SK-N-SH (cell line): ENCODE measurements at regions not wholly inside any gene's neighbourhood (a gene's known extent, or its start where the extent isn't known, plus 50 kb on each side); places are given as distances from the start of the nearest gene placed in this dataset.
"Not testable (repeated sequence)": the region's sequence is repeated elsewhere in the genome, so short reads cannot be mapped to it uniquely, and the experiment has no call there.

Source experiments
- CTCF ChIA-PET: fragments of 300-600, 350-600 bp; formaldehyde crosslinking; extraction: SDS; loops from one replicate; lab custom pipeline; 2021; lab: Yijun Ruan, JAX
- POLR2A ChIA-PET: fragments of 350-600 bp; sonication (Branson Sonifier 250); formaldehyde crosslinking; extraction: SDS; loops from one replicate; lab custom pipeline; 2020; ENCODE audit warnings: antibody characterized with exemption, inconsistent platforms; lab: Yijun Ruan, JAX
- DNase-seq: peaks from one replicate; pipeline ENCODE4 v3.0.0; 2012
- H2AFZ ChIP-seq: fragments of 200-600 bp; sonication (generic); 2 replicates; pipeline ENCODE4 v1.8.1; 2016; ENCODE audit warnings: antibody characterized with exemption, mild to moderate bottlenecking, low read depth
- H3F3A ChIP-seq: fragments of 200-600 bp; sonication (generic); replicated peaks from 2 replicates; pipeline ENCODE3; 2016; ENCODE audit warnings: antibody characterized with exemption, mild to moderate bottlenecking; ENCODE audit not compliant: insufficient read depth
- H3K27ac ChIP-seq, 2 experiments: fragments of 200-500 bp in 1 of 2; fragments of 200-600 bp in 1 of 2; sonication (Bioruptor generic) in 1 of 2; sonication (generic), shearing (Covaris generic) in 1 of 2; 2 replicates each; pipeline versions ENCODE4 v1.5.1 to v1.6.1; 2014 to 2016; ENCODE audit warnings: low read depth in 2 of 2, inconsistent platforms in 1 of 2, low read length in 1 of 2, mild to moderate bottlenecking in 1 of 2, mixed read lengths in 1 of 2
- H3K27me3 ChIP-seq: fragments of 200-600 bp; sonication (generic), shearing (Covaris generic); 2 replicates; pipeline ENCODE4 v1.6.1; 2016; ENCODE audit warnings: mixed run types; ENCODE audit not compliant: insufficient read depth
- H3K36me3 ChIP-seq, 2 experiments: fragments of 200-500 bp in 1 of 2; fragments of 200-600 bp in 1 of 2; sonication (Bioruptor generic) in 1 of 2; sonication (generic) in 1 of 2; replicated peaks in 1 of 2; 2 replicates each; pipeline versions ENCODE3 to v1.5.1; 2014 to 2016; ENCODE audit warnings: low read length in 1 of 2, mild to moderate bottlenecking in 1 of 2; ENCODE audit not compliant: insufficient read depth in 2 of 2, control insufficient read depth in 1 of 2
- H3K4me1 ChIP-seq, 2 experiments: fragments of 200-500 bp in 1 of 2; fragments of 200-600 bp in 1 of 2; sonication (Bioruptor generic) in 1 of 2; sonication (generic), shearing (Covaris generic) in 1 of 2; 2 replicates each; pipeline versions ENCODE4 v1.5.1 to v1.6.1; 2014 to 2016; ENCODE audit warnings: low read depth in 1 of 2, low read length in 1 of 2, mixed run types in 1 of 2; ENCODE audit not compliant: insufficient read depth in 2 of 2, control insufficient read depth in 1 of 2
- H3K4me2 ChIP-seq: fragments of 200-600 bp; sonication (generic), shearing (Covaris generic); 2 replicates; pipeline ENCODE4 v1.6.1; 2017; ENCODE audit warnings: mixed run types
- H3K4me3 ChIP-seq, 2 experiments: fragments of 200-500 bp in 1 of 2; fragments of 200-600 bp in 1 of 2; sonication (Bioruptor generic) in 1 of 2; sonication (generic), shearing (Covaris generic) in 1 of 2; 2 replicates each; pipeline versions ENCODE4 v1.5.1 to v1.8.1; 2014 to 2016; ENCODE audit warnings: low read depth in 2 of 2, inconsistent platforms in 1 of 2, low read length in 1 of 2, mild to moderate bottlenecking in 1 of 2, mixed read lengths in 1 of 2, moderate library complexity in 1 of 2
- H3K79me2 ChIP-seq: fragments of 200-600 bp; sonication (generic); 2 replicates; pipeline ENCODE4 v1.8.1; 2017; ENCODE audit warnings: mild to moderate bottlenecking; ENCODE audit not compliant: insufficient read depth
- H3K9ac ChIP-seq: fragments of 200-600 bp; sonication (generic); 2 replicates; pipeline ENCODE4 v1.6.1; 2017; ENCODE audit warnings: mixed run types
- H3K9me2 ChIP-seq: fragments of 200-600 bp; sonication (generic); 2 replicates; pipeline ENCODE4 v1.6.1; 2017; ENCODE audit warnings: mixed run types
- H3K9me3 ChIP-seq: fragments of 200-600 bp; sonication (generic); 2 replicates; pipeline ENCODE4 v1.6.1; 2017; ENCODE audit warnings: mixed run types, mild to moderate bottlenecking, moderate library complexity
- H4K20me1 ChIP-seq: fragments of 200-600 bp; sonication (generic); 2 replicates; pipeline ENCODE4 v1.6.1; 2017; ENCODE audit warnings: mild to moderate bottlenecking, mixed run types; ENCODE audit not compliant: insufficient read depth
- ELF1 ChIP-seq: IDR thresholded peaks from 2 replicates; pipeline ENCODE4 v1.4.0; 2012
- EZH2phosphoT487 ChIP-seq: fragments of 200-600 bp; sonication (generic); IDR thresholded peaks from 2 replicates; pipeline ENCODE4 v1.6.1; 2017; ENCODE audit warnings: low read depth, mixed run types, mild to moderate bottlenecking, antibody characterized with exemption, moderate library complexity, borderline replicate concordance
- FOSL2 ChIP-seq: IDR thresholded peaks from 2 replicates; pipeline ENCODE4 v1.4.0; 2012; ENCODE audit warnings: low read depth, mild to moderate bottlenecking, moderate library complexity, borderline replicate concordance
- FOXM1 ChIP-seq: IDR thresholded peaks from 2 replicates; pipeline ENCODE4 v1.4.0; 2012; ENCODE audit warnings: low read depth, mild to moderate bottlenecking
- GABPA ChIP-seq: IDR thresholded peaks from 2 replicates; pipeline ENCODE4 v1.4.0; 2012; ENCODE audit warnings: low read depth, mild to moderate bottlenecking
- MEF2A ChIP-seq: IDR thresholded peaks from 2 replicates; pipeline ENCODE4 v1.4.0; 2012; ENCODE audit warnings: low read depth, borderline replicate concordance
- MXI1 ChIP-seq: IDR thresholded peaks from 2 replicates; pipeline ENCODE4 v1.6.1; 2012; ENCODE audit warnings: mild to moderate bottlenecking, low read depth, low read length, improper control_type of control experiment
- NFIC ChIP-seq: IDR thresholded peaks from 2 replicates; pipeline ENCODE4 v1.4.0; 2012; ENCODE audit warnings: borderline replicate concordance
- RCOR1 ChIP-seq: fragments of 150-350 bp; IDR thresholded peaks from 2 replicates; pipeline ENCODE4 v1.6.1; 2017; ENCODE audit warnings: antibody characterized with exemption, low read length
- RXRA ChIP-seq: IDR thresholded peaks from 2 replicates; pipeline ENCODE4 v1.4.0; 2012; ENCODE audit warnings: low read depth, mild to moderate bottlenecking, borderline replicate concordance
- SMC3 ChIP-seq: IDR thresholded peaks from 2 replicates; pipeline ENCODE4 v1.6.1; 2012; ENCODE audit warnings: low read depth, low read length, improper control_type of control experiment
- TCF12 ChIP-seq: IDR thresholded peaks from 2 replicates; pipeline ENCODE4 v1.4.0; 2012
- TEAD4 ChIP-seq: IDR thresholded peaks from 2 replicates; pipeline ENCODE4 v1.4.0; 2012; ENCODE audit warnings: mild to moderate bottlenecking, borderline replicate concordance; ENCODE audit not compliant: insufficient read depth
- USF2 ChIP-seq: fragments of 150-350 bp; IDR thresholded peaks from 2 replicates; pipeline ENCODE4 v1.6.1; 2017; ENCODE audit warnings: antibody characterized with exemption, low read length, low read depth, borderline replicate concordance
- WGBS: methylation state at CpG from one replicate; pipeline ENCODE4 v1.1.6; 2017; ENCODE audit warnings: low lambda C conversion rate; 5-methylcytosine and 5-hydroxymethylcytosine counted together
- TF ChIP-seq, protein P1 (sequence below): IDR thresholded peaks from 2 replicates; pipeline ENCODE4; 2012

GRCh38 chr20:52031563-52032303 lies 159.8 kb downstream of the ZFP64 start:
- CTCF ChIA-PET: interaction anchor here (0.6 to 1.5 kb wide), 6 partner anchors 9 to 332 kb away, joined by 3 to 4 read pairs (median 3); no protein-coding TSS in a partner anchor
- 0 out of 2 replicates have a peak overlapping the region, but pooled peaks have one; percentile 9 for H3K9ac ChIP-seq

DNA sequence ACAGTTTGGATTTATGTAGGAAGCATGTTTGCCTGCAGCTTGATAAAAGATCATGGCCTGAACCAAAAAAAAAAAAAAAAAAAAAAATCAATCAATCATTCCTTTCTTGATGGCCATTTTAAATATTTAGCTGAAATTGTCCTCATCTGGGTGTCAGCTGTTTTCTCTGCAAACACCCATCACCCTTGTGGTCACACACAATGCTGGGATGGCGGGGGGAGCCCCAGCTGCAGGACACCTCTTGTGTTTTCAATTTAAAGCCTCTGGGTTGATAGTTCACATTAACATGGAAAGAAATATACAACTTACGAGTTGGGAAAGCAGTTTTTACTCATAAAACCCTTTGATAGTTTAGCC lies 160.4 kb downstream of the ZFP64 start:
- Histone ChIP-seq H3K79me2 (no peaks in the 10 kb centered on the region), H4K20me1 (no peaks in the 10 kb centered on the region)
- TF ChIP-seq ELF1: no peak
- TF ChIP-seq EZH2phosphoT487: no peak
- TF ChIP-seq USF2: no peak
- no peak for TF ChIP-seq RXRA
- TF ChIP-seq GABPA: no peak
- no peak for TF ChIP-seq RCOR1
- no peak for TF ChIP-seq MEF2A
- no peak for TF ChIP-seq FOXM1
- no peak for TF ChIP-seq NFIC
- TF ChIP-seq FOSL2: no peak
- no peak for TF ChIP-seq SMC3
- TF ChIP-seq TCF12: no peak
- no peak for TF ChIP-seq TEAD4
- TF ChIP-seq, all 33 proteins: peak for 0
- no peak overlapping the region for H3K9ac ChIP-seq
- H2AFZ ChIP-seq: no peak overlapping the region
- H3K4me1 ChIP-seq: peaks cover 3 to 16% of the 10 kb centered on the region in 2 experiments; a peak in 2 of 4 replicates
- no peak for DNase-seq
- no peak overlapping the region for H3K4me2 ChIP-seq
- 78% methylated on average over 2 of the region's 2 CpGs for WGBS
- CTCF ChIA-PET: interaction anchor here (0.9 to 1.5 kb wide), 2 partner anchors 10 to 331 kb away, joined by 3 to 4 read pairs; no protein-coding TSS in a partner anchor
- H3K9me2 ChIP-seq: no peaks in the 10 kb centered on the region
- H3K27me3 ChIP-seq: no peaks in the 10 kb centered on the region
- no peaks in the 10 kb centered on the region for H3K9me3 ChIP-seq
- POLR2A ChIA-PET: no interaction called here
- H3K36me3 ChIP-seq: no peaks in the 10 kb centered on the region
- H3F3A ChIP-seq: no peaks in the 10 kb centered on the region
- no peak overlapping the region for H3K4me3 ChIP-seq
- peak overlapping the region in 1 of 2 experiments; percentile 42; a peak in 1 of 4 replicates for H3K27ac ChIP-seq

More at GRCh38 chr20:52031563-52032303, 159.8 kb downstream of the ZFP64 start:
- TF ChIP-seq, protein P1, sequence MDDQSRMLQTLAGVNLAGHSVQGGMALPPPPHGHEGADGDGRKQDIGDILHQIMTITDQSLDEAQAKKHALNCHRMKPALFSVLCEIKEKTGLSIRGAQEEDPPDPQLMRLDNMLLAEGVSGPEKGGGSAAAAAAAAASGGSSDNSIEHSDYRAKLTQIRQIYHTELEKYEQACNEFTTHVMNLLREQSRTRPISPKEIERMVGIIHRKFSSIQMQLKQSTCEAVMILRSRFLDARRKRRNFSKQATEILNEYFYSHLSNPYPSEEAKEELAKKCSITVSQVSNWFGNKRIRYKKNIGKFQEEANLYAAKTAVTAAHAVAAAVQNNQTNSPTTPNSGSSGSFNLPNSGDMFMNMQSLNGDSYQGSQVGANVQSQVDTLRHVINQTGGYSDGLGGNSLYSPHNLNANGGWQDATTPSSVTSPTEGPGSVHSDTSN: peak; percentile 69
- TF ChIP-seq TCF12 (peak; percentile 50), NFIC (no peak), RXRA (no peak), MXI1 (no peak)
- no peaks in the 10 kb centered on the region for H3K36me3 ChIP-seq
- DNase-seq: no peak
- no peak overlapping the region for H3K4me3 ChIP-seq
- peaks cover 3 to 16% of the 10 kb centered on the region in 2 experiments; a peak in 2 of 4 replicates for H3K4me1 ChIP-seq
- H3K79me2 ChIP-seq: no peaks in the 10 kb centered on the region
- WGBS: 54% methylated on average over 14 of the region's 14 CpGs
- no peaks in the 10 kb centered on the region for H3F3A ChIP-seq
- H2AFZ ChIP-seq: peak overlapping the region; percentile 38; the same call in 1 of the 2 replicates
- no peaks in the 10 kb centered on the region for H4K20me1 ChIP-seq
- no peaks in the 10 kb centered on the region for H3K27me3 ChIP-seq
- no peaks in the 10 kb centered on the region for H3K9me3 ChIP-seq
- H3K9me2 ChIP-seq: no peaks in the 10 kb centered on the region
- H3K4me2 ChIP-seq: no peak overlapping the region
- POLR2A ChIA-PET: no interaction called here
- peak overlapping the region in 1 of 2 experiments; percentile 42; a peak in 2 of 4 replicates for H3K27ac ChIP-seq

- H3K4me3 ChIP-seq, H3K27me3 ChIP-seq, H3K27ac ChIP-seq, H3K9me2 ChIP-seq, H3K9me3 ChIP-seq, H3K9ac ChIP-seq, H3K79me2 ChIP-seq, CTCF ChIA-PET, H3K4me2 ChIP-seq, DNase-seq, H2AFZ ChIP-seq, H3F3A ChIP-seq, H4K20me1 ChIP-seq, H3K36me3 ChIP-seq, POLR2A ChIA-PET: not testable (repeated sequence)
- H3K4me1 ChIP-seq: peaks cover 3 to 16% of the 10 kb centered on the region in 2 experiments; a peak in 2 of 4 replicates
- WGBS: 97% methylated on average over 2 of the region's 2 CpGs
Measured at GRCh38 chr20:52029129-52029528, 162.4 kb downstream of the ZFP64 start.
